ENCODE measurements at regions not wholly inside any gene's neighbourhood (a gene's known extent, or its start where the extent isn't known, plus 50 kb on each side); places are given as distances from the start of the nearest gene placed in this dataset.

- no peak for TF ChIP-seq CTCF (IDR thresholded peaks at IDR 0.05; ENCODE audit: unreplicated experiment)
- Mint-ChIP-seq H3K9me3 (peaks cover 5% of the 10 kb centered on the region), H3K27me3 (ENCODE audit: low read depth) (no peaks in the 10 kb centered on the region), H3K4me3 (no peak overlapping the region), H3K4me1 (peaks cover 13% of the 10 kb centered on the region), H3K27ac (no peak overlapping the region), H3K36me3 (no peaks in the 10 kb centered on the region)
- DNase-seq (ENCODE audit: low spot score in 2 of 2, unreplicated experiment in 2 of 2) = no peak
Observed at GRCh38 chr18:42418121-42418520, 463.1 kb downstream of the PIK3C3 start.

DNA sequence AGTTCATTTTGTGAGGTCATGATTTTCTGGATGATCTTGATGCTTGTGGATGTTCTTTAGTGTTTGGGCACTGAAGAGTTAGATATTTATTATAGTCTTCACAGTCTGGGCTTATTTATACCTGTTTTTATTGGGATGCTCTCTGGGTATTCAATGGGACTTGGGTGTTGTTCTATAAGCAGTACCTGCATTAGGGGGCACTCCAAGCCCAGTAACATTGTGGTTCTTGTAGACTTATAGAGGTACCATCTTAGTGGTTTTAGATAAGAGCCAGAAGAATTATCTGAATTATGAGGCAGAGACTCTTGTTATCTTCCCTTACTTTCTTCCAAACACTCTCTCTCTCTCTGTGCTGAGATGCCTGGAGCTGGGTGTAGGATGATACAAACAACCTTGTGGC is 470.0 kb downstream of the PIK3C3 start:
- DNase-seq (ENCODE audit: low spot score in 2 of 2, unreplicated experiment in 2 of 2) = no peak
- Mint-ChIP-seq H3K9me3 (peaks cover 16% of the 10 kb centered on the region), H3K27ac (no peak overlapping the region), H3K4me1 (peaks cover 2% of the 10 kb centered on the region), H3K36me3 (no peaks in the 10 kb centered on the region), H3K27me3 (ENCODE audit: low read depth) (no peaks in the 10 kb centered on the region), H3K4me3 (no peak overlapping the region)
- no peak for TF ChIP-seq CTCF (IDR thresholded peaks at IDR 0.05; ENCODE audit: unreplicated experiment)

GRCh38 chr18:42426496-42427015 is 471.5 kb downstream of the PIK3C3 start:
- Mint-ChIP-seq H3K9me3 (peaks cover 11% of the 10 kb centered on the region), H3K4me1 (peaks cover 2% of the 10 kb centered on the region), H3K4me3 (no peak overlapping the region), H3K27me3 (ENCODE audit: low read depth) (no peaks in the 10 kb centered on the region), H3K36me3 (no peaks in the 10 kb centered on the region), H3K27ac (no peak overlapping the region)
- no peak for DNase-seq (ENCODE audit: low spot score in 2 of 2, unreplicated experiment in 2 of 2)
- TF ChIP-seq CTCF (IDR thresholded peaks at IDR 0.05; ENCODE audit: unreplicated experiment) = no peak

DNA sequence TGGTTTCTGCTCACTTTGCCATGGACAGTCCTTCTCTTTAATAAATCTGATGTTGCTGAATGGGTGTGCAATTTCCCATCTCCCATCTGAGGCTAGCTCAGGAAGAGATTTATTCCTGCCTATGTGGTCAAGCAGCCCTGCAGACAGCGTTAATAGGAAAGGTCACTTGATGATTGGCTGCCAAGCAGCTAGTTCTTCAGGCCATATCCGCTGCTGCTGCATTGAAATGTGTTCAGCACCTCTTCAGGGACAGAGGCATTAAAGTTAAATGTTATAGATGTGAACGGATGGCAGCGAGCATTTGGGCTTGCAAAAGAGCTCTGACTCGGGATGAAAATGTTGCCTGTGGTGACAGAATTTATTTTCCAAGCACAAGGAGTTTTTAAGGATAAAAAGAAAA is 474.2 kb downstream of the PIK3C3 start:
- no peak for DNase-seq (ENCODE audit: low spot score in 2 of 2, unreplicated experiment in 2 of 2)
- Mint-ChIP-seq H3K4me1 (peaks cover 7% of the 10 kb centered on the region), H3K36me3 (no peaks in the 10 kb centered on the region), H3K4me3 (no peak overlapping the region), H3K9me3 (peaks cover 5% of the 10 kb centered on the region), H3K27me3 (ENCODE audit: low read depth) (no peaks in the 10 kb centered on the region), H3K27ac (no peak overlapping the region)
- no peak for TF ChIP-seq CTCF (IDR thresholded peaks at IDR 0.05; ENCODE audit: unreplicated experiment)

GRCh38 chr18:42436222-42436765 is 481.3 kb downstream of the PIK3C3 start:
- no peak overlapping the region for H3K4me3 Mint-ChIP-seq
- H3K27me3 Mint-ChIP-seq (ENCODE audit: low read depth) = no peaks in the 10 kb centered on the region
- peaks cover 7% of the 10 kb centered on the region for H3K9me3 Mint-ChIP-seq
- no peak for TF ChIP-seq CTCF (IDR thresholded peaks at IDR 0.05; ENCODE audit: unreplicated experiment)
- H3K27ac Mint-ChIP-seq = no peak overlapping the region
- DNase-seq (ENCODE audit: low spot score in 2 of 2, unreplicated experiment in 2 of 2) = no peak
- H3K36me3 Mint-ChIP-seq = no peaks in the 10 kb centered on the region
- H3K4me1 Mint-ChIP-seq = peaks cover 5% of the 10 kb centered on the region

GRCh38 chr18:42437001-42437400 is 482.0 kb downstream of the PIK3C3 start:
- Mint-ChIP-seq H3K4me1 (peaks cover 5% of the 10 kb centered on the region), H3K27me3 (ENCODE audit: low read depth) (no peaks in the 10 kb centered on the region), H3K36me3 (no peaks in the 10 kb centered on the region), H3K27ac (no peak overlapping the region), H3K9me3 (peaks cover 7% of the 10 kb centered on the region), H3K4me3 (no peak overlapping the region)
- DNase-seq (ENCODE audit: low spot score in 2 of 2, unreplicated experiment in 2 of 2) = no peak
- no peak for TF ChIP-seq CTCF (IDR thresholded peaks at IDR 0.05; ENCODE audit: unreplicated experiment)
